Testis (tissue), 2 donors: ENCODE measurements at regions not wholly inside any gene's neighbourhood (a gene's known extent, or its start where the extent isn't known, plus 50 kb on each side); places are given as distances from the start of the nearest gene placed in this dataset.

Source experiments
- POLR2A ChIP-seq: fragments of 450-650 bp; IDR thresholded peaks from one replicate; pipeline ENCODE4 v1.6.1; 2017; ENCODE audit warnings: antibody characterized with exemption, mild to moderate bottlenecking, moderate library complexity
- TF ChIP-seq, protein P1 (sequence below), 3 experiments: fragments of 450-650 bp in 2 of 3; fragments of 200-600 bp in 1 of 3; sonication (generic) in 1 of 3; IDR thresholded peaks; one replicate each; pipeline ENCODE4 v1.5.1; 2016 to 2019; ENCODE audit warnings: antibody characterized with exemption in 3 of 3, mild to moderate bottlenecking in 2 of 3, moderate library complexity in 1 of 3

DNA sequence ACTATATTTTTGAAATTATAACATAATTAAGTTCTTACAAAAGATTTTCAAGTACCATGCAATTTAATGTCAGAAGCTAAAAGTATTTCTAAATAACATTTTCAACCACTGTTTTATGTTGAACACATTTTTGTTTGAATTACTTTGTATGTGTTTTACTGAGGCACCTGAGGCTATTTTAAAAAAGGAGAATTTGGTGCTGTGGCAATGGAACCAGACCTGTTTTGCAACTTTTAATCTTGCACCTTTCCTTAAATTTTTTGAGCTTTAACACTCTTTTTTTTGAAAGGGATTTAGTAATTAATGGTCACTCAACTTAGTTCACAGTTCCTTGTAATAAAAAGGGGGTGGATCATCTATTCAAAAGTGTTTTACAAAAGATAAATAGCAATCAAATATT lies 561.6 kb downstream of the ZBBX start:
- TF ChIP-seq POLR2A: no peak
- TF ChIP-seq, protein P1, sequence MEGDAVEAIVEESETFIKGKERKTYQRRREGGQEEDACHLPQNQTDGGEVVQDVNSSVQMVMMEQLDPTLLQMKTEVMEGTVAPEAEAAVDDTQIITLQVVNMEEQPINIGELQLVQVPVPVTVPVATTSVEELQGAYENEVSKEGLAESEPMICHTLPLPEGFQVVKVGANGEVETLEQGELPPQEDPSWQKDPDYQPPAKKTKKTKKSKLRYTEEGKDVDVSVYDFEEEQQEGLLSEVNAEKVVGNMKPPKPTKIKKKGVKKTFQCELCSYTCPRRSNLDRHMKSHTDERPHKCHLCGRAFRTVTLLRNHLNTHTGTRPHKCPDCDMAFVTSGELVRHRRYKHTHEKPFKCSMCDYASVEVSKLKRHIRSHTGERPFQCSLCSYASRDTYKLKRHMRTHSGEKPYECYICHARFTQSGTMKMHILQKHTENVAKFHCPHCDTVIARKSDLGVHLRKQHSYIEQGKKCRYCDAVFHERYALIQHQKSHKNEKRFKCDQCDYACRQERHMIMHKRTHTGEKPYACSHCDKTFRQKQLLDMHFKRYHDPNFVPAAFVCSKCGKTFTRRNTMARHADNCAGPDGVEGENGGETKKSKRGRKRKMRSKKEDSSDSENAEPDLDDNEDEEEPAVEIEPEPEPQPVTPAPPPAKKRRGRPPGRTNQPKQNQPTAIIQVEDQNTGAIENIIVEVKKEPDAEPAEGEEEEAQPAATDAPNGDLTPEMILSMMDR (IDR thresholded peaks at IDR 0.05): no peak
